HG02678 (cell line): ENCODE measurements at regions not wholly inside any gene's neighbourhood (a gene's known extent, or its start where the extent isn't known, plus 50 kb on each side); places are given as distances from the start of the nearest gene placed in this dataset.
"Not testable (repeated sequence)": the region's sequence is repeated elsewhere in the genome, so short reads cannot be mapped to it uniquely, and the experiment has no call there.

Experiments used
- ATAC-seq: cut with Tn5 transposase; IDR thresholded peaks from one replicate; pipeline ENCODE4 v1.9.1; 2021; ENCODE audit warnings: mild to moderate bottlenecking, moderate library complexity; ENCODE audit not compliant: unreplicated experiment

- ATAC-seq: no peak
These were observed 144.4 kb downstream of the PTBP2 start for GRCh38 chr1:96865731-96866685.

GRCh38 chr1:96872757-96873156 is 151.2 kb downstream of the PTBP2 start:
- ATAC-seq: no peak

DNA sequence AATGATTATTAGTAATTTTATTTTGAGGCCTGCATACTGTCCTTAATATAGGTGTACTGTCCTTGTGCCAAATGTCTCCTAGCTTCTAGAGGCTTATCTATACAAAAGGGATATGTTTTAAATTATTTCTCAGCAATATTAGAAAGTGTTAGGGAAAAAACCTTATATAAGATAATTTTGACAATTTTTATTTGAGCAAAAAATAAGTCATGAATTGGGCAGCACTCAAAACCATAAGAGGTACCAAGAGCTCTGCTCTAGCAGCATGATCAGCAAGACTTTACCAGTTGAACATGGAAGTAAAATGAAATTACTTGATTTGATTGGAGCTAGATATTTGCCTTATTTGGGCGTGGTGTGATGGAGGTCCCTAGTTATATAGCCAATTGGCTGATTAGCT is 157.1 kb downstream of the PTBP2 start:
- ATAC-seq: no peak

DNA sequence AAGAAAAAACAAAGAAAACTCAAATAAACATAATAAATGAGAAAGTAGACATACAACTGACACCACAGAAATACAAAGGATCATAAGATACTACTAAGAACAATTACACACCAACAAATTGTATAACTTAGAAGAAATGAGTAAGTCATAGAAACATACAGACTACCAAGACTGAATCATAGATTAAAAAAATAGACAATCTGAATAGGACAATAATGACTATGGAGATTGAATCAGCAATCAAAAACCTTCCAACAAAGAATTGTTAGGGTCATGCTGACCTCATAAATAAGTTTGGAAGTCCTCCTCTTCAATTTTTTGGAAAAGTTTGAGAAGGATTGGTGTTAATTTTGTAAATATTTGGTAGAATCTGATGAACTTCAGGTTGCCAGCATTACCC is 159.0 kb downstream of the PTBP2 start:
- ATAC-seq: no peak

GRCh38 chr1:96882096-96882495 is 160.5 kb downstream of the PTBP2 start:
- ATAC-seq: no peak

- ATAC-seq: no peak
These were observed 164.9 kb downstream of the PTBP2 start for GRCh38 chr1:96886474-96886873.

- ATAC-seq: no peak
These were observed 165.9 kb downstream of the PTBP2 start for GRCh38 chr1:96887501-96887900.

GRCh38 chr1:96901783-96902363 is 180.3 kb downstream of the PTBP2 start:
- ATAC-seq: no peak

DNA sequence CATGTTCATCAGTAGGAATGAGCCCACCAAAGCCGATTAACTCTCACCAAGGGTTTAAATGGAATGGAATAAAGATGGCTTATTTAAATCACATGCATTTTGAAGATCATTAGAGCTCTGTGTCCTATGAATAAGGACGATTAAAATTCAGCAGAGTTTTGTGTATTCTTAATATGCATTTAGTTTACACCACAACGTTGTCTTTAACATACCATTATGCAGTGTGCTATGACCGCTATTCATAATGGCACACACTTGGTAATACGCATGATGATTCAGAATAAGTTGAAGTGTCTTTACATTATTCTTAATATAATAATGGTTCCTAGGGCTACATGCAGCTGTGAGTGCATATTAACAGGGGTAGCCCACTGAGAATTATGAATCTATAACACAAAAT is 190.7 kb downstream of the PTBP2 start:
- no peak for ATAC-seq

DNA sequence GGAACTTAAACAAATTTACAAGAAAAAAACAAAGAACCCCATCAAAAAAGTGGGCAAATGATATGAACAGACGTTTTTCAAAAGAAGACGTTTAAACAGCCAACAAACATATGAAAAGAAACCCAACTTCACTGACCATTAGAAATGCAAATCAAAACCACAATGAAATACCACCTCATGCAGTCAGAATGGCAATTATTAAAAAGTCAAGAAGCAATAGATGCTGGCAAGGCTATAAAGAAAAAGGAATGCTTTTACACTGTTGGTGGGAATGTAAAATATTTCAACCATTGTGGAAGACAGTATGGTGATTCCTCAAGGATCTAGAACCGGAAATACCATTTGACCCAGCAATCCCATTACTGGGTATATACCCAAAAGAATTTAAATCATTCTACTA is 194.1 kb downstream of the PTBP2 start:
- ATAC-seq: not testable (repeated sequence)

GRCh38 chr1:96918406-96918805 is 196.8 kb downstream of the PTBP2 start:
- no peak for ATAC-seq

- ATAC-seq: no peak
These were observed 200.6 kb downstream of the PTBP2 start for GRCh38 chr1:96922181-96922580.

DNA sequence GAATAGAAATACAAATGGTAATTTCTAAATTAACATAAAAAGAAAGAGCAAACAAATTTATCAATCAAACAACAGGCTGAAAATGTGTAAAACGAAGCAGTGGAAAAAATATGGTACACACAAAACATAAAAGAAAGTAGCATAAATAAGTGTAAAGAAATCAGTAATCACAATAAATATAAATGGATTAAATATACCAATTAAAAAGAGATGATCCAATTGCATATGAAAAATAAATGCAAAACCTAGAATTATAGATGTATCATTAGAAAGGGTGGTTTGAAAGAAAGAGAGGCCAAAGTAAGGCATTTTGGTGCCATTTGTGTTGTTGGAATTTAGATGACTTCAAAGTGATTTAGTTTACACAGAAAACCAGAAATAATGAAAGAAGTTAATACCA is 202.2 kb downstream of the PTBP2 start:
- ATAC-seq: no peak

DNA sequence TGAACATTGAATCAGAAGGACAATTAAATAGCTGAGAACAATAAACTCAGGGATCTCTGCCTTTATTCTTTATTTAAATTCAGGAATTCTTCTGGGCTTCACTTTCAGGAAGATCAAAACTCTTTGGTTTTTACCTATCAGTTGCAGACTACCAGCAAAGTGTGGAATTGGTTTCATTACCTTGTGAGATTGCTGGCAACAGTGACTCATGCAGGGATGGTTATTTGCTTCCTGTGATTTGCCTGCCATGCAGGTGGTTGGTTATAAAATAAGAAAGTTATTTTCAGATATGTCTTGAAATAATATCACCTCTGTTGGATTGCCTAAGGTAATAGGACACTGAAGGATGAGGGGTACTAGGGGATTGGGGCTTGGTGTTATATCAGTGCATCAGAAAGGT is 204.6 kb downstream of the PTBP2 start:
- ATAC-seq: no peak

- no peak for ATAC-seq
These were observed 205.5 kb downstream of the PTBP2 start for GRCh38 chr1:96927125-96927524.

DNA sequence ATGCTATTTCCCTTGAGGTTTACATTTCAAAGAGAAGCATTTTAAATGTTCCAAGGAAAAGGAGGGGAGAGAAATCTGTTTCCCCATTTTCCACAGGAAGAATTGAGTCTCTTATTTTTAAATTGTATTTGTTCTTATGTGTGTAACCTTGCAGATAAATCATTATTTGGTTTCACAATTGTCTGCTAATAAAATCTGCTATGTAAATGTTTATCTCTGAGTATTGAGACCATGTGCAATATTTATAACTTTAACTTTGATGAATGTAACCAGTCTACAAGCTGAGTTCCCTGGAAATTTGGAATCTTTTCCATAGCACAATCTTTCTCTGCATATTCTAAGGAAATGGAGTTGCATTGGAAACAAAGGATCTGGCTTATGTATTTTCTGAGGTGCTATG is 209.6 kb downstream of the PTBP2 start:
- no peak for ATAC-seq

- ATAC-seq: no peak
These were observed 212.7 kb downstream of the PTBP2 start for GRCh38 chr1:96934282-96934681.

DNA sequence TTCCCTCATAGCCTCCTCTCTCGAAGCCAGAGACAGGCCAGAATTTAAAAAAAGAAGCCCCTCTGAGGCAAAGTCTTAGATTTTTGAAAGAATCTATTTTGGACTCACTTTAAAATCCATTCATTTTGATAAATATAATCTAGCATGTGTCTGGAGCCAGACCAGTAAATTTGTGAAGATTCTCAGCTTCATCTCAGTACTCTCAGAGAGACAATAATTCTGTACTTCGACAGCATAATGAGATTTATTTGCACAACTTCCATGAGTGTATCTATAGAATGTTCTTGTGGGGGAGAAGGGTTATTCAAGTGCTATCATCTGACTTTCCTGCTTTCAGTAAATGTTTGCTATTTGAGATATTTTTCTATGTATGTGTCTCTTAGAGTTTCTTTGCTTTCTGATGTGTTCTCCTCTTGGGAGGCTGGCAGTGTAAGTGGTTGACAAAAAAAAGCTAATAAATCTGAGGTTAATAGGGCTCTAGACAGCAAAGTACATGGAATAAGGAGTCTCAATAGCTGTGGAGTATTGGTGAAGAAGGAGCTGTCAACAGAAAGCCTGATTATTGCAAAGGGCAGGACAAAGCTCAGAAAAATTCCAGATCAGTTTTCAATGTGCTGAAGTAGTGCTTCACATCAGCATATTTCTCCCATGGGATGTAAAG is 223.0 kb downstream of the PTBP2 start:
- ATAC-seq: no peak

DNA sequence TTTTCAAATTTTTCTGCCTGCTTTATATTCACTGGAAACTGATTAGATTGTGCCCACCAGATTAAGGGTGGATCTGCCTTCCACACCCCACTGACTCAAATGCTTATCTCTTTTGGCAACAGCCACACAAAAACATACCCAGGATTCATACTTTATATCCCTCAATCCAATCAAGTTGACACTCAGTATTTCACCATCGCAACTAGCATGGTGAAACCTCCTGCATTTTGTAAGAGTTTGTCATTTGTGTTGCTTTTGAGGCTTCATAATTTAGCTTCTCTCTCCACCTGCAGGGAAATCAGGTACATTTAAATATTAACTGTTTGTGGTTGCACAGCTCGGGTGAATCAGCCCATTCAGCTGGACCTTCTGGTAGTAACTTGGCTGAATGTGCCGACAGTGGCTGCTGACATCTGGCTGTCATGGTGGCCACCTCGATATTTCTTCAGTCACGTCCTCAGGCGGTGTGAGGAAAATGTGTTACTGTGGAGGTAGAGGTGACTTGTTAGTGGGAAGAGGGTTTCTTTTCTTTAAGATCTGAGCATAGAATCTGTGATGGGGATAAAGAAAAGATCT is 224.0 kb downstream of the PTBP2 start:
- no peak for ATAC-seq

GRCh38 chr1:96955307-96956012 is 233.9 kb downstream of the PTBP2 start:
- ATAC-seq: no peak

DNA sequence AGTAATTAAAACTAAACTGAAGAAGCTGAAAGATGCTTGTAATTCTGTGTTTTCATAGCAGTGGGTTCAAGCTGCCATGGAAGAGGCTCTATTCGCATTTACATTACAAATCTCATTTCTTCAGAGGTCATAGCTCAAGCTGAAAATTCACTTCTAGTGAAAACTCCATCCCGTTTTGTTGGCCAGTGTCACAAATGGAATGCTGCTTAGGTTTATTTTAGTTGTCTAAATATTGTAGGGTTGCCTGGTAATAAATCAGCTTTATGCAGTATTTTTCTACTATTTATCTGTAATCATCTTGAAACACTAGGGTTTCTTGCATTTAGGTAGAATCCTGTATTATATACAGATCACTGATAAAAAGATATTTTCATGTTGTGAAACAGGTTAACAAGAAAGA is 240.6 kb downstream of the PTBP2 start:
- ATAC-seq: no peak
